ENCODE measurements at regions not wholly inside any gene's neighbourhood (a gene's known extent, or its start where the extent isn't known, plus 50 kb on each side); places are given as distances from the start of the nearest gene placed in this dataset.

DNA sequence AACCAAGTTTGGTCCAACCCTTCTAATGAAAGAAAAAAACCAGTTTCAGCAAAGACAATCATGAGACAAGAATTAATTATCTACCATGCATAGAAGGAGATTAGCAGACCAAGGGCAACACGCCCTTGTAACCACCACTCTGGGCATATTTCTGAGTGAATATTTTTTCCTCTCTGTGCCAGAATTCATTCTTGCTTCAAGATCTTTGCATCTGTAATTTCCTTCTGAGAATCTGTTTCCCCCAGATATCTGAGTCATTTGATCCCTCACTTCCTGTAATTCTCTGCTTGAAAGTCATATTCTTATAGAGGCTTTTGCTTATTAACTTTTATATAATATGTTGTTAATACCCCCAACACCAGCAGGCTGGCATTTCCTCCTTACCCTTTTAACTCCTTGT is 243.7 kb downstream of the SLC16A7 start:
- ATAC-seq (no peak), DNase-seq (no peak)

DNA sequence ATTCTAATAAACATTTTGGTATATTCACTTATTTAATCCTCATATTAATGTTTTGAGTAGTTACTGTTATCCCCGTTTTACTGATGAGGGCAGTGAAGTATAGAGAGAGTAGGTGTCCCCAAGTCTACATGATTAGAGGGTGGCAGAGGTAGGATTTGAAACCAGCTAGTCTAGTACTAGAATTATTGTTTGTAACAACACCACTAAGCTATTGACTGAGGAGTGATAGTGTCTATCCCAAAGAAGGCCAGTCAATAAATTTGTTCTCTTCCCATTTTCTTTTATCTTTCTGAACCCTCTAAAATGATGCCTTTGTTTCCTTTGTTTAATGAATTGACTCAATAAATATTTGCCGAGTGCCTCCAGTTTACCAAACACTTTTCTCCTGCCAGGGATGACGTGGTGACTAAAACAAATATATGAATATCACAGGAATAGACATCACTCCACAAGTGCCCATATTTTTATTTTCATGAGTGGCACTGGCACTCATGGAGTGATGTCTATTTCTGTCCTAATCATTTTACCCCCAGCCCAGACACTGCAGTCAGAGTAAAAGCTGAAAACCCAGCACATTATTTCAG is 247.5 kb downstream of the SLC16A7 start:
- ATAC-seq = no peak
- Mint-ChIP-seq H3K36me3 (ENCODE audit: insufficient read depth) (no peaks in the 10 kb centered on the region), H3K27me3 (ENCODE audit: low read depth) (peaks cover 4% of the 10 kb centered on the region), H3K9me3 (no peaks in the 10 kb centered on the region), H3K4me3 (no peak overlapping the region), H3K4me1 (ENCODE audit: low read depth) (no peaks in the 10 kb centered on the region)
- DNase-seq = no peak

More for the DNA sequence above, 243.7 kb downstream of the SLC16A7 start:
- H3K36me3 Mint-ChIP-seq (ENCODE audit: insufficient read depth) = no peaks in the 10 kb centered on the region
- no peaks in the 10 kb centered on the region for H3K4me1 Mint-ChIP-seq (ENCODE audit: low read depth)
- peaks cover 4% of the 10 kb centered on the region for H3K27me3 Mint-ChIP-seq (ENCODE audit: low read depth)
- no peaks in the 10 kb centered on the region for H3K9me3 Mint-ChIP-seq
- no peak overlapping the region for H3K4me3 Mint-ChIP-seq

DNA sequence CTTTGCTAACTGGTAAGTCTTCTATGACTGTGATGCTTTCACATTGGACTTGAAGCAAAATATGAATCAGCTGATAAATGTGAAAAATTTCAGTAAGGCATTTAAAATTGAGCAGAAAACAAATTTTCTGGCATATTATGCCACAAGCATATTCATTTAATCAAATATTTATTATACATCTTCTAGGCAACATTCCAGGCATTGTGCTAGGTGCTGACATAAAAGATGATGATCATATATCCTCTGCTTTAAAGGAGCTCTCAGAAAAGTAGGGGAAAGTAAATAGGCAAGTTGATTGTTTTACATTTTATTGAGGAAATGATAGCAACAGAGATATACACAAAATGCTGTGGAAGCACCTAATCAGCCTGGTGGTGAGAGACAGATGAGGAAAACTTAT is 248.9 kb downstream of the SLC16A7 start:
- Mint-ChIP-seq H3K9me3 (no peaks in the 10 kb centered on the region), H3K4me1 (ENCODE audit: low read depth) (no peaks in the 10 kb centered on the region), H3K27me3 (ENCODE audit: low read depth) (peaks cover 3% of the 10 kb centered on the region), H3K4me3 (no peak overlapping the region), H3K36me3 (ENCODE audit: insufficient read depth) (no peaks in the 10 kb centered on the region)
- DNase-seq (no peak), ATAC-seq (no peak)

DNA sequence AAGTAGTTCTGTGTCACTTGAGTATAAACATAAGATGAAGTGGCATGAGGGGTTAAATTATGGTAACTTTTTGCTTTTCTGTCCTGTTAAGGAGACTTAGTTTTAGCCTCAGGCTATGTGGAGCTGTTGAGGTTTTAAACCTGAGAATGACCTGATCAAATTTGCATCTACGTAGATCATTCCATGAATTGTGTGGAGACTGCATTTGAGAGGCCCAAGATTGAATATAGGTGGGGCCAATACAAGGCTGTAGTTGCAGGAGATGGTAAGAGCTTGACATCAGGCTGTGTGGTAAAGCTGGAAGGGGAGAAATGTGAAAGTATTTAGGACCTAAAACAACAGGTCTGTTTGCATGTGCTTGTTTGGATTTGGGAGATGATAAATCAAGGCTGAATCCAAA is 249.5 kb downstream of the SLC16A7 start:
- no peaks in the 10 kb centered on the region for H3K4me1 Mint-ChIP-seq (ENCODE audit: low read depth)
- no peak for ATAC-seq
- H3K4me3 Mint-ChIP-seq = no peak overlapping the region
- DNase-seq = no peak
- no peaks in the 10 kb centered on the region for H3K9me3 Mint-ChIP-seq
- peaks cover 3% of the 10 kb centered on the region for H3K27me3 Mint-ChIP-seq (ENCODE audit: low read depth)
- no peaks in the 10 kb centered on the region for H3K36me3 Mint-ChIP-seq (ENCODE audit: insufficient read depth)

DNA sequence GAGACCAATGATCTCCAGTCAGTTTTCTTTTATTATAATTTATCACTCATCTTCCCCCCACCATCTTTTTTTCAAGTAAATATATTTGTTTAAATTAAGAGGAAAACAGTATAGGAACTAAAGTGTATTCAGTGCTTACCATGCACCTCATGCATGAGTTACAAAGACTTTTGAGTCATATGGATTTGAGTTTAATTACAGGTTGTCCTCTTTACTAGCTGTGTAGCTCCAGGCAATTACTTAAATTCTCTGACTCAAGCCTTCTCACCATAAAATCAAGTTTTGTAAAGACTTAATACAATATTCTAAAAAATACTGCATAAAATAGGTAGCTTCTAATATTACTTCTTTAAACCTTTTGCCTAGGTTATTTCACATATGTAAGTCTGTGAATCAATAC is 251.3 kb downstream of the SLC16A7 start:
- DNase-seq (no peak), ATAC-seq (no peak)
- no peak overlapping the region for H3K4me3 Mint-ChIP-seq
- H3K4me1 Mint-ChIP-seq (ENCODE audit: low read depth) = no peaks in the 10 kb centered on the region
- H3K36me3 Mint-ChIP-seq (ENCODE audit: insufficient read depth) = no peaks in the 10 kb centered on the region
- no peaks in the 10 kb centered on the region for H3K9me3 Mint-ChIP-seq
- H3K27me3 Mint-ChIP-seq (ENCODE audit: low read depth) = no peaks in the 10 kb centered on the region

DNA sequence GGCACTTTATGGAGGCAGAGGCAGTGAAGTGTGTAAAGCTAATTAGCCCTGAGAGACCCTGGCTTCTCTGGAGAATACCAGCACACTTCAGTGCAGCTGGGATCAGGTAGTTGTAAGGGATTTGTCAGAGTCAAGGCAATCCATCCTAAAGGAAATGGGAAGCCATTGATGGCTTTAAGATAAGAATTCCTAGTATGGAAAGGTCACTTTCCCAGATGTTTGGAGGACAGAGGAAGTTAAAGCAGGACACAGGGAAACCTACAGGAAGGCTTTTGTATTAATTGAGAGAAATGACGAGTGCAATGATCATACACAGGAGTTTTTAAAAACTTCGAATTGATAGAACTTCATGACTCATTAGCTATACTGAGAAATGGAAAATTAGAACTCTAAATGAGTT is 254.4 kb downstream of the SLC16A7 start:
- H3K9me3 Mint-ChIP-seq = peaks cover 4% of the 10 kb centered on the region
- H3K36me3 Mint-ChIP-seq (ENCODE audit: insufficient read depth) = no peaks in the 10 kb centered on the region

DNA sequence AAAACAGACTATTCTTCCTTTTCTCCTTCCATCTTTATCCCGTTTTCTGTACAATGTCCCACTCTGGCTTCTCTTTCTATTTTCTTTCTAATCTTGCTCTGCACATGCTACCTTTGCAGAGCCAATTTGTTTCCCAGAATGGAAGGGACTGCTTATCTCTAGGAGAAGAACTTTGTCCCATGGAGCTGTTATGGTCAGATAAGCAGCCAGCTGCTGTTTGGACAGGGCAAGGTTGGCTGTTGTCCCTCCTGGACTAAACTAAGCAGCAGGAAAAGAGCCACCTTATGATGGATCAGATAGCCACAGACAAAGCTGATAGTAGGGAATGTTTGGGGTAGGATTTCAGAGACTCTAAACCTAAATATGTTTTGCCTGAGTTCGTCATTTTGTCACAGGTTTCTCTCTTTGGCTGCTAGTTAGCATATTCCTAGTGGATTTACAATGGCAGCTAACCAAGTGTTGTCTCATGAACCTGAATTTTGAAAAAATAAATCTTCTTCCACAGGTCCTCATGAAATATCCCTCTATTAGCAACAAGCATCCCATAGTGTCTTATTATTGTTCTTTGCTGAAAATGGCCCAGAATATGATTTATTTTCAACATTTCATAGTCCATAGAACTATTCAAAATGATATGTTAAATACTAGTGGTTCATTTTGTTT is 262.8 kb downstream of the SLC16A7 start:
- no peak for ATAC-seq
- Mint-ChIP-seq H3K4me1 (ENCODE audit: low read depth) (no peaks in the 10 kb centered on the region), H3K36me3 (ENCODE audit: insufficient read depth) (no peaks in the 10 kb centered on the region), H3K27me3 (ENCODE audit: low read depth) (peaks cover 5% of the 10 kb centered on the region), H3K9me3 (peaks cover 10% of the 10 kb centered on the region), H3K4me3 (no peak overlapping the region)
- DNase-seq = no peak

More for the DNA sequence above, 254.4 kb downstream of the SLC16A7 start:
- DNase-seq (no peak), ATAC-seq (no peak)
- Mint-ChIP-seq H3K27me3 (ENCODE audit: low read depth) (no peaks in the 10 kb centered on the region), H3K4me3 (no peak overlapping the region), H3K4me1 (ENCODE audit: low read depth) (no peaks in the 10 kb centered on the region)

DNA sequence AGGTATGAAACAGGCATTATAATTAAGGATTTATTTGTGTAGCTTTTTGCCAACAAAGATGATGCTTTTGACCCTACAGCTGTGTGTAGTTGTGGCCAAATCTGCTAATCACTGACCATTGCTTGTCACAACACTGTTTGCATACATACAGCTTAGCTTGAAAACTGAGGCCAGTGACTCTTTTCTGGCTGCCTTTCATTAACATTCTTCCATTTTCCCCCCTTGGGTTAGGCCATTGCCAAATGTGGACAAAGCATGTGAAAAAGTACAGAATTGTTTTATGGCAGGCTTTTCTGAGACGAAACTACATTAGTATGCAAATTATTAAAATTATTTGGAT is 263.3 kb downstream of the SLC16A7 start:
- Mint-ChIP-seq H3K4me1 (ENCODE audit: low read depth) (no peaks in the 10 kb centered on the region), H3K9me3 (peaks cover 10% of the 10 kb centered on the region), H3K36me3 (ENCODE audit: insufficient read depth) (no peaks in the 10 kb centered on the region), H3K4me3 (no peak overlapping the region), H3K27me3 (ENCODE audit: low read depth) (peaks cover 5% of the 10 kb centered on the region)
- no peak for ATAC-seq
- no peak for DNase-seq

DNA sequence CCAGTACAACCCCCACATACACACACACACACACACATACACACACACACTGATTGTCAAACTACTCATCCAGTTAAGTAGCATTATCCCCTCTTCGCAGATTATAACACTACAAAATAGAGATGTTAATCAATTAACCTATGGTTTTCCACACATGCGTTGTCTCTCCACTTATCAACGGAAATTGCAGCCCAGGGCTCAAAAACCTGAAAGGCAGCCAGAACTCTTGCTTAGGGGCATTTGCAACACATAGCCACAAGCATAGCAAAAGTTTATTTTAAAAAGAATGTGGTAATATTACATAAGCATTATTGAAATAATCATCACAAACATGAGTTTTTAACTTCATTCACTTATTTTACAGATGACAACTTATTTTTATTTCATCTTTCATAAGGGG is 265.8 kb downstream of the SLC16A7 start:
- ATAC-seq (no peak), DNase-seq (no peak)
- no peaks in the 10 kb centered on the region for H3K4me1 Mint-ChIP-seq (ENCODE audit: low read depth)
- H3K9me3 Mint-ChIP-seq = peaks cover 6% of the 10 kb centered on the region
- no peak overlapping the region for H3K4me3 Mint-ChIP-seq
- H3K27me3 Mint-ChIP-seq (ENCODE audit: low read depth) = peaks cover 5% of the 10 kb centered on the region
- no peaks in the 10 kb centered on the region for H3K36me3 Mint-ChIP-seq (ENCODE audit: insufficient read depth)

DNA sequence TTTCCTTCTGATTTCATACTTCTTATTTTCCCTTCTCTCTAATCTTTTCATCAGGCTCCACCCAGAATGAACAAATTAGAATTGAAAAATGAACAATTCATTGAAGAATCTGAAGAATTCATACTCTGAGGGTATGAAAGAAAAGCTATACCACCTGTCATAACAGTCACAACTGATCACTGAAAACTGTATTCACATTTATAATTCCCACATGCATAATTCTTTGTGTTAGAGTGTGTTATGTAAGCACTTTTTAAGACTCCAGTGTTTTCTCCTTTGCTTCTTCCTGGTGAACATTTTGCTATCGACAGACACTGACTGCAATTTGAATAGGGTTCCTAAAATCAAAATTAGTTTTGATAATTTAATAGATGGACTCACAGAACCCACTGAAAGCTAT is 271.2 kb downstream of the SLC16A7 start:
- Mint-ChIP-seq H3K27me3 (ENCODE audit: low read depth) (peaks cover 2% of the 10 kb centered on the region), H3K9me3 (no peaks in the 10 kb centered on the region), H3K4me1 (ENCODE audit: low read depth) (no peaks in the 10 kb centered on the region), H3K4me3 (no peak overlapping the region), H3K36me3 (ENCODE audit: insufficient read depth) (no peaks in the 10 kb centered on the region)
- ATAC-seq = no peak
- no peak for DNase-seq

DNA sequence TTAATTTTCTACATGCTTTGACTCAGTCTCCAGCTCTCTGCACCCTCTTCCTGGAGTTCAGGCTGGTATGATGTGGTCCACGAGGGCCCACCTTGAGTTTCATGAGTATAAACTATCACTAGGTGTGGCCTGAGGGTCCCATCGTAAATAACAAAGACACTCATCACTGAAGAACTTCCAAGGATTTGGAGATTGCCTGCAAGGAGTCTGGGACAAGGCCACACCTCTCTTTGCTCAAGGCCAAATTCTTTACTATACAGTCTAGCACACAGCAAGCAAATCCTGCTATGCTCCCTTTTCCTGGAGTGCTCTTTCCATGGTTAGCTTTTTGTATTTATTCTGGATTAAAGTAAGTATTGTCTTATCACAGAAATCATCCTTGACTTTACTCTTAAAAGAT is 271.9 kb downstream of the SLC16A7 start:
- Mint-ChIP-seq H3K4me3 (no peak overlapping the region), H3K9me3 (peaks cover 2% of the 10 kb centered on the region), H3K27me3 (ENCODE audit: low read depth) (no peaks in the 10 kb centered on the region), H3K4me1 (ENCODE audit: low read depth) (no peaks in the 10 kb centered on the region), H3K36me3 (ENCODE audit: insufficient read depth) (no peaks in the 10 kb centered on the region)
- DNase-seq = no peak
- no peak for ATAC-seq

DNA sequence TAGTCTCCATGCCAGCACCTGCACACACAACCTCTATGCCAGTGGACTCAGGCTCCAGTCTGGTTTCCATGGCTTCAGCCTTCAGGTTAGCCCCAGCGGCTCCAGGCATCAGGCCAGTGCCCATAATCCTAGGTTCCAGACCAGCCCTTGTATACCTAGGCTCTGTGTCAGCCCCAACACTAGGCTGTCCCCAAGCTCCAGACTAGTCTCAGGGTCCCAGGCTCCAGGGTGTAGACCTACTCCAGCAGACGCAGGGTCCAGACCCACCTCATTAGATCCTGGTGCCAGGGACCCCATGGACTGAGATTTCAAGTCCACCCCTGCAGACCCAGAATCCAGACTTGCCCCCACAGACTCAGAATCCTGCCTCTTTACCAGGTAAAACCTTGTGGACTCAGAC is 275.9 kb downstream of the SLC16A7 start:
- no peak overlapping the region for H3K4me3 Mint-ChIP-seq
- no peaks in the 10 kb centered on the region for H3K4me1 Mint-ChIP-seq (ENCODE audit: low read depth)

DNA sequence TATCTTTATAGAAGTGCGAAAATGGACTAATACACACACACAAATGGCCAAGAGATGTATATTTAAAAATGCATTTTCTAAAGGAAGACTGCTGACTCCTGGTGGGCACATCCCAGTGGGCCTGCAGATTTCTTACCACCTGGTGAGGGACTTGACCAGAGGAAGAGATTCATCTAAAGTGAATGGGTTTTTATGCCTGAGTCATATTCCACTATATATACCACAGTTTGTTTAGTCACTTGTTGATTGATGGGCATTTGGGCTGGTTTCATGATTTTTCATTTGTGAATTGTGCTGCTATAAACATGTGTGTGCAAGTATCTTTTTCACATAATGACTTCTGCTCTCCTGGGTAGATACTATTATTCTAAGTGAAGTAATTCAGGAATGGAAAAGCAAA is 277.3 kb downstream of the SLC16A7 start:
- Mint-ChIP-seq H3K4me3 (no peak overlapping the region), H3K36me3 (ENCODE audit: insufficient read depth) (no peaks in the 10 kb centered on the region), H3K4me1 (ENCODE audit: low read depth) (no peaks in the 10 kb centered on the region), H3K9me3 (peaks cover 8% of the 10 kb centered on the region), H3K27me3 (ENCODE audit: low read depth) (no peaks in the 10 kb centered on the region)
- DNase-seq (no peak), ATAC-seq (no peak)

More for the DNA sequence above, 275.9 kb downstream of the SLC16A7 start:
- Mint-ChIP-seq H3K9me3 (peaks cover 8% of the 10 kb centered on the region), H3K36me3 (ENCODE audit: insufficient read depth) (no peaks in the 10 kb centered on the region), H3K27me3 (ENCODE audit: low read depth) (no peaks in the 10 kb centered on the region)
- no peak for ATAC-seq
- DNase-seq = no peak

DNA sequence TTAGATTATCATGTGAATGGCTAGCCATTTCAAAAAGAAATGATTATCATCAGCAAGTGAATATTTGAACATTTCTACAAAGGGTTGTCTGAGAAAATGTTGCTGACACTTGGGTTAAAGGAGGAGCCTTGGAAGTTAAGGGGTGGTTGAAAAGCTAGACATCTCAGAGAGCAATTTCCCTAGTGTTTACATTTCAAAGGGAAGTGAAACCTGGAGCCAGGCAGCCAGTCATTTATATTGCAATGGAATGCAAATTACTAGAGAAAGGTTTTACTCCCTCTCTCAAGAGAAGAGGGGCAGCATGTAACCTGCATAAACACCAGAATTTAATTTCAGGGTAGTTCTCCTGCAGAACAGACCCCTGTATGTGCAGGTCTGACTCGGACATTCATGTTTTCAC is 279.0 kb downstream of the SLC16A7 start:
- no peak overlapping the region for H3K4me3 Mint-ChIP-seq
- H3K4me1 Mint-ChIP-seq (ENCODE audit: low read depth) = no peaks in the 10 kb centered on the region
- no peaks in the 10 kb centered on the region for H3K27me3 Mint-ChIP-seq (ENCODE audit: low read depth)
- H3K9me3 Mint-ChIP-seq = peaks cover 8% of the 10 kb centered on the region
- no peaks in the 10 kb centered on the region for H3K36me3 Mint-ChIP-seq (ENCODE audit: insufficient read depth)
- DNase-seq (no peak), ATAC-seq (no peak)

DNA sequence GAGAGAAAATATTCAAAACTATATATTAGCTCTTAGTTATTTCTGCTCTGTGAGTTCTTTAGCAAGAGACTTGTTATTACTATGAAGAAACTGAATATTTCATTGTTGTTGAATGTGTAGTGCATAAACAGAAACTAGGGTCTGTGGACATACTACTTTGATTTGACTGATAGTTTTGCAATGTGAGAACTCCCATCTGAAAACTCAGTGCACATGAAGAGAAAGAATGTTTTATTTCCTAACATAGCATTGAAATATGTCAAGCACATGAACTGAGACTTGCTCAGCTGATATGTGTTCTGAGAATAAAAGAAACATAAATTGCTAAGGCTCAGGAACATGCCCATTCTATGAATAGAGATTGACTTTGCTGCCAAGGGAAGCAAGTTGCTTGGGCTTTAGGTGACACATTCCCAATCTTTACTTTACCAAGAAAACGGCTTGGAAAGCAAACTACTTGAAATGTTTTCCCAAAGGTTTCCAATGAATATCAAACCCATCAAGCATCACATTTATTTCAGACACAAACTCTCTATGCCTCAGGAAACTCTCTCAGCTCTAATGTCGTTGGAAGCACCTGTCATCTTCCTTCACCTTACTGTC is 290.4 kb downstream of the SLC16A7 start:
- Mint-ChIP-seq H3K4me3 (no peak overlapping the region), H3K9me3 (no peaks in the 10 kb centered on the region), H3K4me1 (ENCODE audit: low read depth) (no peaks in the 10 kb centered on the region), H3K36me3 (ENCODE audit: insufficient read depth) (no peaks in the 10 kb centered on the region), H3K27me3 (ENCODE audit: low read depth) (no peaks in the 10 kb centered on the region)
- no peak for ATAC-seq
- no peak for DNase-seq

Data from activated T-cell treated with anti-CD3 and anti-CD28 coated beads, Interleukin-2, amount 50 U/mL, for 4 hours (primary cell).